Stomach smooth muscle (tissue), 2 donors: ENCODE measurements at regions not wholly inside any gene's neighbourhood (a gene's known extent, or its start where the extent isn't known, plus 50 kb on each side); places are given as distances from the start of the nearest gene placed in this dataset.
A peak's percentile ranks its signal among the peaks of the same experiment; 100 is the strongest.
"Not testable (repeated sequence)": the region's sequence is repeated elsewhere in the genome, so short reads cannot be mapped to it uniquely, and the experiment has no call there.

Experiments
- H3K27ac ChIP-seq: one replicate; pipeline ENCODE4 v1.7.0; 2013; ENCODE audit warnings: mild to moderate bottlenecking, low read length, inconsistent platforms
- H3K27me3 ChIP-seq, 2 donors: one replicate each; pipeline ENCODE4 v1.7.0; 2013; ENCODE audit warnings: low read length in 2 of 2; ENCODE audit not compliant: insufficient read depth in 2 of 2, control insufficient read depth in 1 of 2
- H3K36me3 ChIP-seq, 2 donors: one replicate each; pipeline ENCODE4 v1.7.0; 2013; ENCODE audit warnings: low read length in 2 of 2; ENCODE audit not compliant: control insufficient read depth in 2 of 2, insufficient read depth in 2 of 2
- H3K4me1 ChIP-seq: one replicate; pipeline ENCODE4 v1.7.0; 2013; ENCODE audit warnings: low read length; ENCODE audit not compliant: control insufficient read depth, insufficient read depth
- H3K4me3 ChIP-seq, 2 donors: one replicate each; pipeline ENCODE4 v1.7.0; 2013; ENCODE audit warnings: low read length in 2 of 2
- H3K9ac ChIP-seq, 2 donors: one replicate each; pipeline ENCODE4 v1.7.0; 2013; ENCODE audit warnings: low read length in 2 of 2, mild to moderate bottlenecking in 1 of 2
- H3K9me3 ChIP-seq, 2 donors: one replicate each; pipeline ENCODE4 v1.7.0; 2013; ENCODE audit warnings: low read length in 2 of 2; ENCODE audit not compliant: control insufficient read depth in 2 of 2
- donor health status: healthy.
- donor health status: Pancreatic carcinoma.

DNA sequence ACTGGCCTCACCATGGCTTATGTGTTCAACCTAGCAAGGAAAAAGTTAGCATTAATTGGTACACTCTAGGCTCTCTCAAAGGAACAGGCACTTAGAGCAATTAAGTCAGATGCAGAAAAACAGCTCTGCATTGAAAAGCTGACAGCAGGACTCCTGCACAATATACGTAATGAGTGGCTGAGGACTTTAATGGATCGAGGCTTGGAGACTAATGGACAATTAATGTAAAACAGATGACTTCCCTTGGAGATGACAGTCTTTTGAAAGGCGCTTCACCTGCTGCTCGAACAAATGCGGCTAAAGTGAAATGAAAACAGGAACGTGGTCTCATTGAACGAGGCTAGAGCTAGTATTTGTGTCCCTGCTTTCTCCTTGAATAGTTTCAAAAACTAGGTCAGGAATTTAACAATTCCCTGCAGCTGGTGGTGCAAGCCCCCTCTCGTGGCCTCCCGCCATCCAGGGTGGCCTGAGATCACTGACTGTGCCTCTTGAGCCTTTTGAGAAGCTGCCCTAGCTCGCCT, 137.1 kb downstream of the ELOVL4 start:
- peaks cover 10% of the 10 kb centered on the region for H3K4me1 ChIP-seq
- H3K27ac ChIP-seq: no peak overlapping the region
- no peaks in the 10 kb centered on the region for H3K27me3 ChIP-seq
- peak overlapping the region; percentile 22 to 52 for H3K4me3 ChIP-seq
- no peaks in the 10 kb centered on the region for H3K9me3 ChIP-seq
- no peaks in the 10 kb centered on the region for H3K36me3 ChIP-seq
- H3K9ac ChIP-seq: peak overlapping the region in 1 of 2 donors; percentile 4

DNA sequence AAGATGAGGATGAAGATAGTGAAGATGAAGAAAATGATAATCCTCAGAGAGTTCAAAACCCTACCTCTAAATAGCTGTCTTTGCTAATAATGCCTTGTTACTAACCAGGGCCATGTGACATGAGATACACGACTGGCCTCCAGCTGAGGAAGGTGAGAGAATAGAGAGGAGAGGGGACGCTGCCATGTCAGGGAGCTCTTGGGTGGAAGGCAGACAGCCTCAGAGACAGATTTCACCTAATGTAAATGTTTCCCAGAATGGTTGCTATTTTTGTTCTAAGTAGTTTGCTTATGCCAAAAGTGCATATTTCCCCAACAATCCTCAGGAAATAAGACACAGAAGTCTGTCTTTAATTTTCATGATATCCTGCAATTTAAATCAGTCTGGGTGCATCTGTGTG, 138.4 kb downstream of the ELOVL4 start:
- H3K4me3 ChIP-seq: no peak overlapping the region
- peaks cover 10% of the 10 kb centered on the region for H3K4me1 ChIP-seq
- no peak overlapping the region for H3K27ac ChIP-seq
- H3K9me3 ChIP-seq: no peaks in the 10 kb centered on the region
- no peaks in the 10 kb centered on the region for H3K36me3 ChIP-seq
- no peak overlapping the region for H3K9ac ChIP-seq
- no peaks in the 10 kb centered on the region for H3K27me3 ChIP-seq

DNA sequence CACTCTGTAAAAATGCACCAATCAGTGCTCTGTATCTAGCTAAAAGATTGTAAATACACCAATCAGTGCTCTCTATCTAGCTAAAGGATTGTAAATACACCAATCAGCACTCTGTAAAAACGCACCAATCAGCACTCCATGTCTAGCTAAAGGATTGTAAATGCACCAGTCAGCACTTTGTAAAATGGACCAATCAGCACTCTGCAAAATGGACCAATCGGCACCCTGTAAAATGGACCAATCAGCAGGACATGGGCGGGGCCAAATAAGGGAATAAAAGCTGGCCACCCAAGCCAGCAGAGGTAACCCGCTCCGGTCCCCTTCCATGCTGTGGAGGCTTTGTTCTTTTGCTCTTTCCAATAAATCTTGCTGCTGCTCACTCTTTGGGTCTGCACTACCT, 140.7 kb downstream of the ELOVL4 start:
- not testable (repeated sequence) for H3K27ac ChIP-seq, H3K36me3 ChIP-seq, H3K9ac ChIP-seq

DNA sequence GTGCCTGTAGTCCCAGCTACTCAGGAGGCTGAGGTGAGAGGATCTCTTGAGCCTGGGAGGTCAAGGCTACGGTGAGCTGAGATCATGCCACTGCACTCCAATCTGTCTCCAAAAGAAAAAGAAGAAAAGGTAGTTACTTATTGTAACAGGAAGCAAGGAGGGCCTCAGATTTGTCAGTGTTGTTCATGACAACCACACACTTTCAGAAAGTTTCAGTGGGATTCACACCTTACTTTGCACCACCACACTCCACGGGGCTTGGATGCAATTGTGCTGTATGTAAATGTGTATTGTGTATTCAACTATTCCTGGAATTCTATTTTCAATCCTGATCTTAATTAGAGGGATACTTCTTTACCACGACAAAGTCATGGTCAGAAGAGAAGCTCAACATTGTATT, 142.6 kb downstream of the ELOVL4 start:
- Histone ChIP-seq H3K4me1 (peaks cover 4% of the 10 kb centered on the region), H3K36me3 (no peaks in the 10 kb centered on the region), H3K9ac (no peak overlapping the region), H3K9me3 (no peaks in the 10 kb centered on the region), H3K27ac (no peak overlapping the region), H3K4me3 (no peak overlapping the region), H3K27me3 (no peaks in the 10 kb centered on the region)

More for the DNA sequence above, 140.7 kb downstream of the ELOVL4 start:
- H3K9me3 ChIP-seq, H3K4me3 ChIP-seq, H3K27me3 ChIP-seq: not testable (repeated sequence)
- H3K4me1 ChIP-seq: peaks cover 10% of the 10 kb centered on the region

DNA sequence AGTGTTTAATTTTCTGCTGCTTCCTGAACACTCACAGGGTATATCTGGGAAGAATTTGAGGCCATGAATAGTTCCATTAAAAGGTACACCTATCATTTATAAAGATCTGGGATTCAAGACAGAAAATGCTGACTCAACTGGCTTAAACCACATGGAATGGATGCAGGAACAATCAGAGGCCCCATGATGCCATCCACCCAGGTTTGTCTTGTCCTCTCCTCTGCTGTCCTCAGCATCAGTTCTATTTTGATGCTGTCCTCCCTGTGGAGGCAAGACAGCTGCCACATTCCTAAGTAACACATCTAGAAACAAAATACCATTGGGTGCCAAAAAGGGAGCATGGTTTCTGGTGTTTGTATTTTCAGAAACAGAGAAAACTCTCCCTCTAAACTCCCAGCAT, 143.4 kb downstream of the ELOVL4 start:
- no peak overlapping the region for H3K4me3 ChIP-seq
- no peak overlapping the region for H3K27ac ChIP-seq
- peaks cover 1% of the 10 kb centered on the region for H3K4me1 ChIP-seq
- H3K9me3 ChIP-seq: no peaks in the 10 kb centered on the region
- no peaks in the 10 kb centered on the region for H3K36me3 ChIP-seq
- H3K27me3 ChIP-seq: no peaks in the 10 kb centered on the region
- H3K9ac ChIP-seq: no peak overlapping the region

DNA sequence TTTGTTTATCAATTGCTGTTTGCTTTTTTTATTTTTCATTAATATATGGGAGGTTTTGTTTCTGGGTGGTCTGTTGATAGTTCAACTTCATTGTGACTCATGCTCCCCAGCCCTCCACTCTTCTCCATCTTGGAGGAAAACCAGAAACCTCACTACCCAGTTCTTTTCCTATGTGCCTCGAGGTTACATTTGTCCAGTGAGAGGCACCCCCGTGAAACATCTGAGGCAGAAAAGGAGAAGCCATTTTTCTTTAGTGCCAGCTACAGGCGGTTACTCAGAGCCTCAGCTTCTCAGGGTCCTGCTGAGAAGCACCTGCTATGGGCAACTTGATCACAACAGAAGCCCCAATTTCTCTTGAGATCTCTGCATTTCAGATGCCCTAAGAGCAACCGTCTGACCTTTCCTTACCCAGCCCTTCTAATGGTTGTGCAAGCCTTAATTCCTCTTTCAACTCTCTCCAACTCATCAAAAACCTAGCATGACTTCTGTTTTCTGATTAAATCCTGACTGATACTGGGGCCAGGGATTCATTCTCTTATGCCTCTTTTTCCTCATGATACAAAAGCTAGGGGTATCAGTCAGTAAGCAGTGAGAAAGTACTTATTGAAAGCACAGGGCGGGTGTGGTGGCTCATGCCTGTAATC, 144.6 kb downstream of the ELOVL4 start:
- no peak overlapping the region for H3K4me3 ChIP-seq
- H3K9ac ChIP-seq: no peak overlapping the region
- H3K4me1 ChIP-seq: no peaks in the 10 kb centered on the region
- H3K27me3 ChIP-seq: no peaks in the 10 kb centered on the region
- H3K36me3 ChIP-seq: no peaks in the 10 kb centered on the region
- H3K9me3 ChIP-seq: no peaks in the 10 kb centered on the region
- no peak overlapping the region for H3K27ac ChIP-seq

DNA sequence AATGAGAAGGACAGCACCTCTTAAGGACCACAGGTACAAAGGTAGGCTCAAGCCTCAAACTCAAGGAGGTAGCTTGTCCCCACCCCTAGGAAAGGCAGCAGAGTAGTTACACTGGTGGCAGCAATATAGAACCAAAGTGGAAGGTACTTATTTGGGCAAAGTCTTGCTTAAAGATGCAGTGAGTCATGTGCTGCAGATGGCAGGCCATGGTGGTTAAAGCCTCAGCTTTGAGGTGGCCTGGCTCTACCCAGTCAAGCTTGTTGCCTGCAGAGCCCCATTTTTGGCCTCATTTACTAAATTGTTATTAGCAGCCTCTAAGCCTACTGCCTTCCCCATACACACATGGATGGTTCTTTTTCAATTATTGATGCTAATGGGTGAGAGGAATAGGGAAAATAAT, 146.0 kb downstream of the ELOVL4 start:
- Histone ChIP-seq H3K27me3 (no peaks in the 10 kb centered on the region), H3K36me3 (no peaks in the 10 kb centered on the region), H3K9ac (no peak overlapping the region), H3K9me3 (no peaks in the 10 kb centered on the region), H3K27ac (no peak overlapping the region), H3K4me1 (no peaks in the 10 kb centered on the region), H3K4me3 (no peak overlapping the region)

DNA sequence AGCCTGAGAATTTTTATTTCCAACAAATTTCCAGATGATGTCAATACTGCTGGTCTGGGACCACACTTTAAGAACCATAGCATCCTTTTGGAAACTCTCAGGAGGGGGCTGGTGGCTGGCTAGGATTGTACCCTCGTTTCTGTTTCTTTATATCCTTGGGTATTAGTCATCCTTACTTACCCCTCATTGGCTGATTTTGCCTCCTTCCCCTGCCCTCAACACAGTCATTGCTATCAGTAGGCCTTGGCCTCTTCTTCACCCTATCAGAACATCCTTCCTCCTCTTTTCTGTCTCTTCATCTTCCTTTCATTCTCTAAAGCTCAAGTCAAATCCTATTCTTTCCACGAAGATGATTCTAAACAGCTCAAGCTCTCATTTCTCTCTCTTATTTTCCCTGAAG, 148.5 kb downstream of the ELOVL4 start:
- Histone ChIP-seq H3K27ac (no peak overlapping the region), H3K27me3 (no peaks in the 10 kb centered on the region), H3K4me3 (no peak overlapping the region), H3K9me3 (no peaks in the 10 kb centered on the region), H3K4me1 (no peaks in the 10 kb centered on the region), H3K36me3 (no peaks in the 10 kb centered on the region), H3K9ac (no peak overlapping the region)

DNA sequence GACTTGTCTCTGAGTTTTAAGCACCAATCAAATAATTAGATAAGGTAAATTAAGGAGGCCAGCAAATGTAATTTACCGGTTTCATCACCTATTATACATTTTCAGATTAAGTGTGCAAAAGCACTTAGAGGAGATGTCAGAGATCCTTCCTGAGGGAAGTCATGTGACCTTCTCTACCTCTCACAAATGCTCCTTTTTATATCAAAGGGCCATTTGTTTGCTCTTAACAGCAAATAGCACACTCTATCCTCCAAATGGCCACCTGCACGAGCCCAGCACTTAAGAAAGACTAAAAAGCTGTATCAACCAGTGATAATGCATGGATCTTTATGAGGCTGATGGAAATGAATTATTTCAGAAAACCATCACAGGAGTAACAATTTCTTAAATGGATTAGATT, 149.4 kb downstream of the ELOVL4 start:
- Histone ChIP-seq H3K36me3 (no peaks in the 10 kb centered on the region), H3K27ac (no peak overlapping the region), H3K4me3 (no peak overlapping the region), H3K4me1 (no peaks in the 10 kb centered on the region), H3K9me3 (no peaks in the 10 kb centered on the region), H3K9ac (no peak overlapping the region), H3K27me3 (no peaks in the 10 kb centered on the region)

DNA sequence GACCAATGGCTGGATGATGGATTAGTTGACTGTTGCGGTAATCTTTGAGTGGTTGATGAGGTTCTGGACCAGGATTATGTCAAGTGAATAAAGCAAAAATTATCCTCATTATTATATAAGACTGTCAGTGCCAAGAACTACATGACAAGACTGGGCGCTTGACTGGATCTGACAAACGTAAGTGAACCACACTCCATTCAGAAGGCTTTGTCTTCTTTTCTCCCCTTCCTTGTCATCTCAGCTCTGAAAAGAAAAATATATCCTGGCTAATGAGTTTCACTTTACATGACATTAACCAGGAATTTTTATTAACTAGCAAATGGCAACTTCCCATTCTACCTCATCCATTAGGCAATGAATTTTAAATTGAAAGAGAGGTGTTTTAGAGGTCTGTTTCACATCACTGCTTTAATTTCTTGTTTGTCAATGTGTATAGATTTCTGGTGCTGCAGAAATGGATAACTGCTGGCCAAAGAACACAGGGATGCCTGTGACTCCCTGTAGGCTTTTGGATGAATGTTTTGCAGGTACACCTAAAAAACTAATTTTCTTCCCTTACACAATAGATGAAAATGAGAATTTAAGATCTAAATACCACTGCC, 150.1 kb downstream of the ELOVL4 start:
- no peaks in the 10 kb centered on the region for H3K27me3 ChIP-seq
- H3K4me1 ChIP-seq: no peaks in the 10 kb centered on the region
- no peak overlapping the region for H3K27ac ChIP-seq
- no peaks in the 10 kb centered on the region for H3K9me3 ChIP-seq
- no peak overlapping the region for H3K9ac ChIP-seq
- H3K4me3 ChIP-seq: no peak overlapping the region
- no peaks in the 10 kb centered on the region for H3K36me3 ChIP-seq

DNA sequence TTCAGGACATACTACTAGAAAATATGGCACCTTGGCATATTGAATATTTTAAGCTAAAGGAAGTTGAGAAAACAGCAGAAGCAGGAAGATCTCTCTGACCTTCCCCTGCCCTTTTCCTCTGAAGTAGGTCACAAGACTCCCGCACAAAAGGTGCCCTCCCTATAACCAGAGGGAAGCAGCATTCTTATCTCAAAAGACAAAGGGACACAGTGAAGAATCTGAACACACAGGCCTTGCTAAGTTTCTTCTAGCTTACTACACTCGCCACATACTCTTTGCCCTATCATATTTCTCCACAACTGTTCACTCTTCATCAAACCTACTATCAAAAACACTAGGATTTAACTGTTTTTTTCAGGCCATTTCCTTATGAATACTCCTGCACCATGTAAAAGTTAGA, 151.2 kb downstream of the ELOVL4 start:
- H3K36me3 ChIP-seq: no peaks in the 10 kb centered on the region
- H3K9ac ChIP-seq: no peak overlapping the region
- H3K27me3 ChIP-seq: no peaks in the 10 kb centered on the region
- no peaks in the 10 kb centered on the region for H3K9me3 ChIP-seq
- no peak overlapping the region for H3K4me3 ChIP-seq
- H3K4me1 ChIP-seq: no peaks in the 10 kb centered on the region
- H3K27ac ChIP-seq: no peak overlapping the region
